Activated CD8-positive, alpha-beta memory T cell treated with anti-CD3 and anti-CD28 coated beads for 36 hours (primary cell): ENCODE measurements at regions not wholly inside any gene's neighbourhood (a gene's known extent, or its start where the extent isn't known, plus 50 kb on each side); places are given as distances from the start of the nearest gene placed in this dataset.

Source experiments
- CTCF ChIA-PET: fragments of 350-600 bp; sonication (Branson Sonifier 250); formaldehyde crosslinking; loops from one replicate; lab custom pipeline; 2021; ENCODE audit warnings: antibody characterized with exemption; lab: Charles Lee
- POLR2A ChIA-PET: fragments of 350-600 bp; sonication (Branson Sonifier 250); formaldehyde crosslinking; loops from one replicate; lab custom pipeline; 2021; ENCODE audit warnings: antibody characterized with exemption; lab: Charles Lee

DNA sequence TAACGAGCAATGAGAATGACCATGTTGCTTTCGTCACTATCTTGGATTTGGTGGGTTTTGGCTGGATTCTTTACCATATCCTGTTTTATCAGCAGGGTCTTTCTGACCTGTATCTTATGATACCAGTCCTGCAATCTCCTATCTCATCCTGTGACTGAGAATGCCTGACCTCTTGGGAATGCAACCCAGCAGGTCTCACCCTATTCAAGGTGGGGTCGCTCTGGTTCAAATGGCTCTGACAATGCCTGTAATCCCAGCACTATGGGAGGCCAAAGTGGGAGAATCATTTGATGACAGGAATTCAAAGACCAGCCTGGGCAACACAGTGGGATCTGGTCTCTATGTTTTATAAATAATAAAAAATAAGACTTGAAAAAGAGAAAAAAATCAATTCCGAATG, 173.5 kb downstream of the ACTR3 start:
- POLR2A ChIA-PET = no interaction called here
- CTCF ChIA-PET = no interaction called here

GRCh38 chr2:114065731-114066130, 175.8 kb downstream of the ACTR3 start:
- ChIA-PET CTCF (no interaction called here), POLR2A (no interaction called here)

- POLR2A ChIA-PET = no interaction called here
- CTCF ChIA-PET = no interaction called here
Observed at GRCh38 chr2:114066186-114066747, 176.4 kb downstream of the ACTR3 start.

DNA sequence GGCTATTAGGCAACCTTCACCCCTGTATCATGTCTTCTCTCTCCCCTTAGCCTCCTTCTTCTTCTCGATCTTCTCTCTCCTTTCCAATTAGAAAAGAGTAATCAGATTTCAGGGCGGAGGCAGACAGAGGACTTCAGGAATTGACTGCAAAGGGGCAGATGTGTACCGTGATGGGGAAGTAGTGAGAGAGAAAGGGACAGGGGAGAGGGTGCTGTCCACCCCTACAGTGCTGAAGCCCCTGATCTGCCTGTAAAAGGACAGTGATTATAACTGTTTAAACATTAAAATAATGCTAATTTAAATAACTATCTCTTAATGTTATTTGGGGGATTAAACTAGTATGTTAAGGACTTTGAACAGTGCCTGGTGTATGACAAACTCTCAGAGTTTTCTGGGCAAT, 178.5 kb downstream of the ACTR3 start:
- CTCF ChIA-PET = no interaction called here
- POLR2A ChIA-PET = no interaction called here

DNA sequence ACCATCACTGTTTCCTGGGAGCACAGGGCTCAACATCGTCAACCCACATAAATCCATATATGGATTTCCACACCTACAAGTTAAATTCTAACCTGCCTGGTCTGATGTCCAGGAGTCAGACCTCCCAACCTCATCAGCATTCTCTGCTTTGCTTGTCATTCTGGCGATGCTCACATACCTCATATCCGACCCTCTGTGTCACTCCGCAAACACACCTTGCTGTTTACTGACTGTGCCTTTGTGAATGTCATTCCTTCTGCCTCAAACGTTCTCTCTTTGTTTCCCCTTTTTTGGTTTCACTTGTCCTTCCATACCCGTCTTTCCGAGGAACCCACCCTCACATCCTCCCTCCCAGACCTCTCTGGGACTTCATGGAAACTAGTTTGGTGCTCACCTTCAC, 187.1 kb downstream of the ACTR3 start:
- ChIA-PET POLR2A (no interaction called here), CTCF (no interaction called here)

DNA sequence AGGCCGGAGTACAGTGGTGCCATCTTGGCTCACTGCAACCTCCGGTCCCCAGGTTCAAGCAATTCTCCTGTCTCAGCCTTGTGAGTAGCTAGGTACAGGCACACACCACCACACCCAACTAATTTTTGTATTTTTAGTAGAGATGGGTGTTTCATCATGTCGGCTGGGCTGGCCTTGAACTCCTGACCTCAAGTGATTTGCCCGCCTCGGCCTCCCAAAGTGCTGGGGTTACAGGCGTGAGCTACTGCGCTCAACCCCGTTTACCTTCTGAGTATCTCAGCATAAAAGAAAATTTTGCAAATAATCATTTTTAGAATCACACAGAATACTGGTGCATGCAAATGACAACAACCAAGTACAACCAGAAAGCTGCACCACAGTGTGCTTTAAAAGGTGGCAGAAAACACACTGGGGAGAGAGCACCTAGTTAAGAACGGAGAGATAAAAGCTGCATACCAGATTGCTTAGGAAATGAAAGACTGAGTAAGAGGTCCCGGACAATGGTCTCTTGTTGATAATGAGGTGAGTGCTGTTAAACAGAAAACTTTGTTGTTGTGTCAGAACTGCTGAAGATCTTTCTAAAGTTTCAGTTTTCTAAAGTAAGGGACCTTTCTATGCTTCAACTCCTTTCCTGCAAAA, 189.6 kb downstream of the ACTR3 start:
- CTCF ChIA-PET = no interaction called here
- POLR2A ChIA-PET = no interaction called here

- CTCF ChIA-PET = no interaction called here
Observed at GRCh38 chr2:114082731-114083433, 193.0 kb downstream of the ACTR3 start.

DNA sequence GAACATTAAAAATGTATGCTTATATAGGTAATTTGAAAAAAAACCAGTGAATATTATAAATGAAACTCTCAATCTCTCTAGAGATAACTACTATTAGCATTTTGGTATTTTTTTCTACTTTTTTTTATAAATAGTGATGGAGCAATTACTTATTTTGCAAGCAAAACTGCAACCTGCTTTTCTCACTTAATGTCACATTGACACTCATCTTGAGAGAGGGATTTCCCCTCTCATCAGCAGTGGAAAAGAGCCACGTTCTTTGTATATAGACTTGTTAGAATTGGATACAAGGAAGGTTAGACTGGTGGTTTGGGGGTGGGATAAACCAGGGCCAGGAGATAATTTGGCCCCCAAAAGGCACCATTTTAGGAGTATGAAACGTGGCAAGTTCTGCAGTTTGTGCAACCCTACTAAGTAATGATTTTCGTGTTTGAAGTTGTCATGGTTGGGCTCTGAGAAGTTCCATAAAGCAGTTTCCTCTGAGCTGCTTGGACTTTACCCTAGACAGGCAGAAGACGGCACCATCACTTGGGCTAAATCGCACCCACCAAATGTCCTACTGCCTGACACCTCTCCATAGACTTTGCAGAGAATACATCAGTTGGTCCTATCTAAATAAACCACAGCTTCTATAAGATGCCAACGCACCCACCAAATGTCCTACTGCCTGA, 194.0 kb downstream of the ACTR3 start:
- CTCF ChIA-PET = no interaction called here
- POLR2A ChIA-PET = no interaction called here

More at GRCh38 chr2:114082731-114083433, 193.0 kb downstream of the ACTR3 start:
- POLR2A ChIA-PET = no interaction called here

GRCh38 chr2:114085238-114085637, 195.3 kb downstream of the ACTR3 start:
- ChIA-PET CTCF (no interaction called here), POLR2A (no interaction called here)

DNA sequence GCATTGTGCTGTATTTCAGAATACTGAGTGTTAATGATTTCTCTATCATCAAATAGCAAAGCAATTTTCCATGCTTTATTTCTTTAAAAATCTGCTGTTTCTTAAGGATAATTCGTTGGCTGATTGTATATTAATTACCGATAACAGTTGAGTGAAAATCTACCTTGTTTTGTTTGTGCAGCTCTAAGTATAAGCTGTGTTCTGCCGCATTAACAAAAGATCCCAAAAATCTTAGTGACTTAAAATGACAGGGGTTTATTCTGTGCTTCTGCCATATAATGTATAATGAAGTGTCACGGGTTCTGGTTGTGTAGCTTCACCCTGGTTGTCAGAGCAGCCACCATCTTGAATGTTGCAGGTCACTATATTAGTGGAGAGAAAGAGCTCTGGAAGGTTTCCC, 196.1 kb downstream of the ACTR3 start:
- ChIA-PET POLR2A (no interaction called here), CTCF (no interaction called here)

GRCh38 chr2:114089636-114090319, 199.9 kb downstream of the ACTR3 start:
- CTCF ChIA-PET = no interaction called here
- POLR2A ChIA-PET = no interaction called here

- ChIA-PET POLR2A (no interaction called here), CTCF (no interaction called here)
Observed at GRCh38 chr2:114091010-114091409, 201.1 kb downstream of the ACTR3 start.

DNA sequence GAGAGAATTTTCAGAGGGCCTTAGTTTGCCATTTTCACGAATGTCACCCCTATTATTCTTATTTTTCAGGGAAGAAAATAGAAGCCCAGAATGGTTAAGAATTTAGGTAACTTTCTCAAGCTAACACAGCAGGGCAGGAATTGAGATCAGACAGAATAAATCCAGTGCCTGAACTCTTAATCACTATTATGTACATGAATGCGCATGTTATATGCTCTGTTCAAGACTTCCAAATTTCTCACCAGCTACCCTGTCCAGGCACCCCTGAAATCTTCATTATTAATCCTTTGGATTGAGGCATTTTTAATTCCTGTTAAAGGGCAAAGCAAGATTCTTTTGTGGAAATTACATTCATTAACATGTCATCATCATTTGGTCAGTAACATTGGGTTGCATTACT, 218.4 kb downstream of the ACTR3 start:
- ChIA-PET POLR2A (no interaction called here), CTCF (no interaction called here)

- ChIA-PET CTCF (no interaction called here), POLR2A (no interaction called here)
Observed at GRCh38 chr2:114108824-114109416, 219.0 kb downstream of the ACTR3 start.

DNA sequence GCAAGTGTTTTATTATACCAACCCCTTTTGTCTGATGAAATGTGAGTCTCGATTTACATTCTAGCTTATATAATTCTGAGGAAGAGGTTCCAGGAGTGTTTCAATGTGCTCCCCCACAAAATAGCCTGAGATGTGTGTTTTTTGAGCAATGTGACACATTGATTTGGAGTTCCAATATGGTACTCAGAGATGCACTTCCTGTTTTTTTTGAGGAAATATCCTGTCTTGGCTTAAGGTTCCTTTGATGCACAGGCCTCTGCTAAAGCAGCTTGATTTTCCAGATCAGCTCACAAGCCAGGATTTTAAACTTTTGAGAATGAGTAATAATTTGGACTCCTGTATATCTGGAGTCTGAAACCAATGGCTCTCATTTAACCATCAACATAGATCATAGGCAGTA, 221.4 kb downstream of the ACTR3 start:
- ChIA-PET POLR2A (no interaction called here), CTCF (no interaction called here)

GRCh38 chr2:114113518-114113917, 223.6 kb downstream of the ACTR3 start:
- POLR2A ChIA-PET = no interaction called here
- CTCF ChIA-PET = no interaction called here

DNA sequence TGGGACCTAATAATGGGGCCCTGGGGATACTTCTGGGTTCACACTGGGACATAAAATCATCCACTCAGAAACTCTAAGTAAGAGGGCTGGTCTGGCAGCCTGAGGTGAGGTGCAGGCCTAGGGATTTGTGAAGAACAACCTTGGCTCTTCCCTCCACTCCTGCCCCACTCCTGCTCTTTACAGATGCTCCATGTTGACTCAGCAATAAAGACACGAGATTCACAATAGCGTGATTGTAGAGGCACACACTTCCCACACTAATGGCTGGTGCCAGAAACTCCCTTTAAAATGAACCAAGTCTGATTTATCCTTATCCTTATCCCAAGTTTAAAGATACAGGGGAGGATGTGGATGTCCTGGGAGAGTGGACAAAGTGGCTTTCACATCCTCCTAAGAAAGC, 228.2 kb downstream of the ACTR3 start:
- ChIA-PET POLR2A (no interaction called here), CTCF (no interaction called here)

GRCh38 chr2:114119862-114120261, 230.0 kb downstream of the ACTR3 start:
- ChIA-PET CTCF (no interaction called here), POLR2A (no interaction called here)

- CTCF ChIA-PET = no interaction called here
Observed at GRCh38 chr2:114122930-114123329, 233.0 kb downstream of the ACTR3 start.

DNA sequence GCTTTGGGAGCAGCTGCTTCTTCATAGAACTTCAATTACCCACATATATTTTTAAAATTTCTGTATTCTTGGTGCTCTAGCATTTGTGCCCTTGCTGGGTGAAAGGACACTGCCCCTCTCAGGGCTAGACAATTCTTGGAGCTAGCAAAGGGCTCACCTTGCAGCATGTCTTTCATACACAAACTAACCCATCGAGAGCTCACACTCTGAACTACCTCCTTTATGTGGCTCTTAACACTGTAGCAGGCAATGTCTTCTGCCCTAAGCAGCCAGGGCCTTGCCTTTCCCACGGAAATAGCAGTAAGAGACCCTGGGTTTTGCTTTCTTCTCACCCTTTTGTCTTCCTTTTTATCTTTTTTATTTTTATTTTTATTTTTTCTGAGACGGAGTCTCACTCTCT, 234.0 kb downstream of the ACTR3 start:
- POLR2A ChIA-PET = no interaction called here
- CTCF ChIA-PET = no interaction called here

More at GRCh38 chr2:114122930-114123329, 233.0 kb downstream of the ACTR3 start:
- POLR2A ChIA-PET = no interaction called here
